ENCODE measurements at regions not wholly inside any gene's neighbourhood (a gene's known extent, or its start where the extent isn't known, plus 50 kb on each side); places are given as distances from the start of the nearest gene placed in this dataset.

DNA sequence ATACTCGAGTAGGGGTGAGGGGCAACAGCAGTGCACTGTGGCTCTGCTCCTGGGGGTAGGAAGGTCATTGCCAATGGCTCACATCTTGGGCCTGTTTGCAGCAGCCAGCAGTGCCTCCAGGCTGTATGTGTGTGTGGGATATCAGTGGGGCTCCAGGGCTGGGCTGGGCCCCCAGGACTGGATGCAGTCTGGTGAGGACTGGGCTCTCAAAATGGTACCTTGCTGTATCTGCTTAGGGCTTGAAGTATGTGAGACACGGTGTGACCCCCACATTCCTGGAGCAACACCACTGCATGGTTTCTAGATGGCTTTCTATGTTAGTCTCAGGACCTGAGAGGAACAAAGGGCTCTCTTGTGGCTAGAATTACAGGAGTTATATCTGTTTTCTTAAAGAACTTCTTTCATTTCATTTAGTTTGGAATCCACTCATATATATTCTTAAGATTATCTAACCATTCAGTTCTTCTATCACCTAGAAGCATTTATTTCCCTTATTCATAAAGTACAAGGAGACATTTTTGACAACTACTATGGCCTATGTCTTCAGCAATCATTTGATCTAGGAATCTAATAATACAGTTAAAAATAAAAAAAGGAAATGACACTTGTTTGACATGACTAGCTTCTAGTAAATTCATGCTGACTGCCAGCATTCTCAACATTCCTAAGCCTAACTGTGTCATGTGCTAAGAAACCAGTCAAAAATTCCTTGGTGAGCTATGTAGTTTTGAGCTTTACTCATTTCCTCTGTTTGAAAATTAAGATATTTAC lies 443.2 kb upstream of the SEMA3A start:
- Histone ChIP-seq H3K4me1 (ENCODE audit: control insufficient read depth in 1 of 2, insufficient read depth in 2 of 2, low read length in 2 of 2) (peaks cover 0 to 7% of the 10 kb centered on the region in 2 experiments; a peak in 1 of 4 replicates), H3K36me3 (ENCODE audit: control insufficient read depth in 1 of 2, insufficient read depth in 2 of 2, low read length in 2 of 2) (no peaks in the 10 kb centered on the region), H3K9ac (ENCODE audit: low read length) (no peak overlapping the region), H4K20me1 (ENCODE audit: insufficient read depth) (no peaks in the 10 kb centered on the region), H3K9me3 (ENCODE audit: control insufficient read depth in 1 of 2, insufficient read depth in 1 of 2, low read depth in 1 of 2, low read length in 2 of 2) (no peaks in the 10 kb centered on the region; a peak in 1 of 4 replicates), H3K9me2 (ENCODE audit: insufficient read depth) (no peaks in the 10 kb centered on the region), H3K27ac (ENCODE audit: low read depth, low read length) (no peak overlapping the region), H3K4me3 (replicated peaks in 1 of 2; ENCODE audit: low read depth in 1 of 2, low read length in 2 of 2) (no peak overlapping the region), H2AFZ (ENCODE audit: low read depth, low read length, poor library complexity, severe bottlenecking) (no peak overlapping the region), H3K4me2 (ENCODE audit: low read length) (no peak overlapping the region; the same call in 1 of the 2 replicates), H3K27me3 (ENCODE audit: insufficient read depth, low read length) (no peaks in the 10 kb centered on the region), H3K79me2 (ENCODE audit: insufficient read depth, low read length) (no peaks in the 10 kb centered on the region)
- RAD21 ChIA-PET (ENCODE audit: low non-redundant PET in 1 of 2, low total read pairs in 2 of 2, uncharacterized antibody in 2 of 2, unreplicated experiment in 2 of 2): interaction anchor here in 1 of 2 experiments (0.6 kb wide), 1 partner anchor 52 kb away, joined by 3 read pairs; no protein-coding TSS in a partner anchor
- ATAC-seq: no peak
- intact Hi-C loops (cut with micrococcal nuclease): no loop called here
- POLR2A ChIA-PET: no interaction called here
- DNase-seq (ENCODE audit: low read depth, low spot score): no peak
- CTCF ChIA-PET: interaction anchor here (1.7 kb wide), 1 partner anchor 10 kb away, joined by 7 read pairs; no protein-coding TSS in a partner anchor
- no peak for TF ChIP-seq YY1 (IDR thresholded peaks at IDR 0.05; ENCODE audit: extremely low read depth, insufficient replicate concordance, low read depth, low read length)
- TF ChIP-seq, protein P1, sequence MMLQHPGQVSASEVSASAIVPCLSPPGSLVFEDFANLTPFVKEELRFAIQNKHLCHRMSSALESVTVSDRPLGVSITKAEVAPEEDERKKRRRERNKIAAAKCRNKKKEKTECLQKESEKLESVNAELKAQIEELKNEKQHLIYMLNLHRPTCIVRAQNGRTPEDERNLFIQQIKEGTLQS (IDR thresholded peaks at IDR 0.05): no peak
- TF ChIP-seq POLR2AphosphoS5 (IDR thresholded peaks at IDR 0.05; ENCODE audit: low read depth, low read length): no peak
- TF ChIP-seq FOSL1 (IDR thresholded peaks at IDR 0.05; ENCODE audit: low read depth): no peak
- no peak for TF ChIP-seq SIN3A (IDR thresholded peaks at IDR 0.05; ENCODE audit: low read depth)
- TF ChIP-seq ELF1 (IDR thresholded peaks at IDR 0.05; ENCODE audit: borderline replicate concordance, low read depth): no peak
- TF ChIP-seq, protein P2, sequence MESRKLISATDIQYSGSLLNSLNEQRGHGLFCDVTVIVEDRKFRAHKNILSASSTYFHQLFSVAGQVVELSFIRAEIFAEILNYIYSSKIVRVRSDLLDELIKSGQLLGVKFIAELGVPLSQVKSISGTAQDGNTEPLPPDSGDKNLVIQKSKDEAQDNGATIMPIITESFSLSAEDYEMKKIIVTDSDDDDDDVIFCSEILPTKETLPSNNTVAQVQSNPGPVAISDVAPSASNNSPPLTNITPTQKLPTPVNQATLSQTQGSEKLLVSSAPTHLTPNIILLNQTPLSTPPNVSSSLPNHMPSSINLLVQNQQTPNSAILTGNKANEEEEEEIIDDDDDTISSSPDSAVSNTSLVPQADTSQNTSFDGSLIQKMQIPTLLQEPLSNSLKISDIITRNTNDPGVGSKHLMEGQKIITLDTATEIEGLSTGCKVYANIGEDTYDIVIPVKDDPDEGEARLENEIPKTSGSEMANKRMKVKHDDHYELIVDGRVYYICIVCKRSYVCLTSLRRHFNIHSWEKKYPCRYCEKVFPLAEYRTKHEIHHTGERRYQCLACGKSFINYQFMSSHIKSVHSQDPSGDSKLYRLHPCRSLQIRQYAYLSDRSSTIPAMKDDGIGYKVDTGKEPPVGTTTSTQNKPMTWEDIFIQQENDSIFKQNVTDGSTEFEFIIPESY (IDR thresholded peaks at IDR 0.05; ENCODE audit: extremely low read depth, insufficient replicate concordance, low read length): no peak
- TF ChIP-seq SP1 (IDR thresholded peaks at IDR 0.05; ENCODE audit: low read depth): no peak
- TF ChIP-seq EGR1 (IDR thresholded peaks at IDR 0.05; ENCODE audit: low read depth): no peak
- TF ChIP-seq RAD21 (IDR thresholded peaks at IDR 0.05; ENCODE audit: low read depth): no peak
- no peak for TF ChIP-seq CEBPB (IDR thresholded peaks at IDR 0.05; ENCODE audit: low read depth)
- no peak for TF ChIP-seq POLR2A (IDR thresholded peaks at IDR 0.05; ENCODE audit: borderline replicate concordance, extremely low read depth, insufficient read depth, insufficient read length)
- TF ChIP-seq, protein P3, sequence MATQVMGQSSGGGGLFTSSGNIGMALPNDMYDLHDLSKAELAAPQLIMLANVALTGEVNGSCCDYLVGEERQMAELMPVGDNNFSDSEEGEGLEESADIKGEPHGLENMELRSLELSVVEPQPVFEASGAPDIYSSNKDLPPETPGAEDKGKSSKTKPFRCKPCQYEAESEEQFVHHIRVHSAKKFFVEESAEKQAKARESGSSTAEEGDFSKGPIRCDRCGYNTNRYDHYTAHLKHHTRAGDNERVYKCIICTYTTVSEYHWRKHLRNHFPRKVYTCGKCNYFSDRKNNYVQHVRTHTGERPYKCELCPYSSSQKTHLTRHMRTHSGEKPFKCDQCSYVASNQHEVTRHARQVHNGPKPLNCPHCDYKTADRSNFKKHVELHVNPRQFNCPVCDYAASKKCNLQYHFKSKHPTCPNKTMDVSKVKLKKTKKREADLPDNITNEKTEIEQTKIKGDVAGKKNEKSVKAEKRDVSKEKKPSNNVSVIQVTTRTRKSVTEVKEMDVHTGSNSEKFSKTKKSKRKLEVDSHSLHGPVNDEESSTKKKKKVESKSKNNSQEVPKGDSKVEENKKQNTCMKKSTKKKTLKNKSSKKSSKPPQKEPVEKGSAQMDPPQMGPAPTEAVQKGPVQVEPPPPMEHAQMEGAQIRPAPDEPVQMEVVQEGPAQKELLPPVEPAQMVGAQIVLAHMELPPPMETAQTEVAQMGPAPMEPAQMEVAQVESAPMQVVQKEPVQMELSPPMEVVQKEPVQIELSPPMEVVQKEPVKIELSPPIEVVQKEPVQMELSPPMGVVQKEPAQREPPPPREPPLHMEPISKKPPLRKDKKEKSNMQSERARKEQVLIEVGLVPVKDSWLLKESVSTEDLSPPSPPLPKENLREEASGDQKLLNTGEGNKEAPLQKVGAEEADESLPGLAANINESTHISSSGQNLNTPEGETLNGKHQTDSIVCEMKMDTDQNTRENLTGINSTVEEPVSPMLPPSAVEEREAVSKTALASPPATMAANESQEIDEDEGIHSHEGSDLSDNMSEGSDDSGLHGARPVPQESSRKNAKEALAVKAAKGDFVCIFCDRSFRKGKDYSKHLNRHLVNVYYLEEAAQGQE (IDR thresholded peaks at IDR 0.05; ENCODE audit: low read depth): no peak
- TF ChIP-seq TCF7L2 (IDR thresholded peaks at IDR 0.05; ENCODE audit: borderline replicate concordance, extremely low read depth, insufficient read depth, insufficient read length): no peak
- no TSS peak for BruUV-seq (replicated peaks)

Measured in HCT116 (cell line).